ENCODE measurements at regions not wholly inside any gene's neighbourhood (a gene's known extent, or its start where the extent isn't known, plus 50 kb on each side); places are given as distances from the start of the nearest gene placed in this dataset.

GRCh38 chr11:91691872-91692271 is 532.7 kb upstream of the FAT3 start:
- no peaks in the 10 kb centered on the region for H3K4me1 ChIP-seq (ENCODE audit: control insufficient read depth in 2 of 2, insufficient read depth in 2 of 2, low read length in 2 of 2)
- no peak overlapping the region for H3K4me3 ChIP-seq (ENCODE audit: low read length)
- POLR2A ChIA-PET = no interaction called here
- Mint-ChIP-seq H3K27me3 (no peaks in the 10 kb centered on the region), H3K4me1 (no peaks in the 10 kb centered on the region), H3K27ac (no peak overlapping the region), H3K4me3 (no peak overlapping the region), H3K36me3 (no peaks in the 10 kb centered on the region), H3K9me3 (peaks cover 0 to 16% (median 6%) of the 10 kb centered on the region in 11 donors)
- intact Hi-C loops (cut with micrococcal nuclease) = no loop called here
- no peak overlapping the region for H3K27ac ChIP-seq (ENCODE audit: low read depth, low read length)
- no peaks in the 10 kb centered on the region for H3K27me3 ChIP-seq (ENCODE audit: control insufficient read depth in 2 of 2, insufficient read depth in 2 of 2, low read length in 2 of 2)
- no peaks in the 10 kb centered on the region for H3K36me3 ChIP-seq (ENCODE audit: control insufficient read depth in 2 of 3, insufficient read depth in 3 of 3, low read length in 3 of 3)
- CTCF ChIA-PET = no interaction called here
- no peaks in the 10 kb centered on the region for H3K9me3 ChIP-seq (ENCODE audit: control insufficient read depth in 2 of 3, low read length in 3 of 3)
- ATAC-seq (no peak), DNase-seq (no peak)

GRCh38 chr11:91688672-91689071 is 535.9 kb upstream of the FAT3 start:
- no peak overlapping the region for H3K27ac Mint-ChIP-seq
- H3K36me3 Mint-ChIP-seq = no peaks in the 10 kb centered on the region
- no peaks in the 10 kb centered on the region for H3K4me1 Mint-ChIP-seq
- H3K27me3 Mint-ChIP-seq = no peaks in the 10 kb centered on the region
- Histone ChIP-seq H3K4me3 (ENCODE audit: low read length) (no peak overlapping the region), H3K27ac (ENCODE audit: low read depth, low read length) (no peak overlapping the region), H3K9me3 (ENCODE audit: control insufficient read depth in 2 of 3, low read length in 3 of 3) (no peaks in the 10 kb centered on the region), H3K36me3 (ENCODE audit: control insufficient read depth in 2 of 3, insufficient read depth in 3 of 3, low read length in 3 of 3) (no peaks in the 10 kb centered on the region), H3K4me1 (ENCODE audit: control insufficient read depth in 2 of 2, insufficient read depth in 2 of 2, low read length in 2 of 2) (no peaks in the 10 kb centered on the region), H3K27me3 (ENCODE audit: control insufficient read depth in 2 of 2, insufficient read depth in 2 of 2, low read length in 2 of 2) (no peaks in the 10 kb centered on the region)
- DNase-seq (no peak), ATAC-seq (no peak)
- H3K4me3 Mint-ChIP-seq = no peak overlapping the region
- ChIA-PET CTCF (no interaction called here), POLR2A (no interaction called here)
- H3K9me3 Mint-ChIP-seq = peaks cover 0 to 12% (median 6%) of the 10 kb centered on the region in 11 donors
- intact Hi-C loops (cut with micrococcal nuclease) = no loop called here

GRCh38 chr11:91686700-91687099 is 537.9 kb upstream of the FAT3 start:
- H3K9me3 Mint-ChIP-seq = peaks cover 0 to 11% (median 4%) of the 10 kb centered on the region in 11 donors
- no peak overlapping the region for H3K4me3 ChIP-seq (ENCODE audit: low read length)
- H3K27me3 Mint-ChIP-seq = no peaks in the 10 kb centered on the region
- H3K27me3 ChIP-seq (ENCODE audit: control insufficient read depth in 2 of 2, insufficient read depth in 2 of 2, low read length in 2 of 2) = no peaks in the 10 kb centered on the region
- no peaks in the 10 kb centered on the region for H3K4me1 Mint-ChIP-seq
- H3K27ac ChIP-seq (ENCODE audit: low read depth, low read length) = no peak overlapping the region
- intact Hi-C loops (cut with micrococcal nuclease) = no loop called here
- H3K4me3 Mint-ChIP-seq = no peak overlapping the region
- POLR2A ChIA-PET = no interaction called here
- no peak for DNase-seq
- no peak overlapping the region for H3K27ac Mint-ChIP-seq
- CTCF ChIA-PET = no interaction called here
- no peaks in the 10 kb centered on the region for H3K9me3 ChIP-seq (ENCODE audit: control insufficient read depth in 2 of 3, low read length in 3 of 3)
- H3K4me1 ChIP-seq (ENCODE audit: control insufficient read depth in 2 of 2, insufficient read depth in 2 of 2, low read length in 2 of 2) = no peaks in the 10 kb centered on the region
- H3K36me3 ChIP-seq (ENCODE audit: control insufficient read depth in 2 of 3, insufficient read depth in 3 of 3, low read length in 3 of 3) = no peaks in the 10 kb centered on the region
- no peak for ATAC-seq
- H3K36me3 Mint-ChIP-seq = no peaks in the 10 kb centered on the region

GRCh38 chr11:91686281-91686680 is 538.3 kb upstream of the FAT3 start:
- H3K4me3 Mint-ChIP-seq = no peak overlapping the region
- no peak overlapping the region for H3K27ac Mint-ChIP-seq
- peaks cover 0 to 13% (median 6%) of the 10 kb centered on the region in 11 donors for H3K9me3 Mint-ChIP-seq
- Histone ChIP-seq H3K36me3 (ENCODE audit: control insufficient read depth in 2 of 3, insufficient read depth in 3 of 3, low read length in 3 of 3) (no peaks in the 10 kb centered on the region), H3K9me3 (ENCODE audit: control insufficient read depth in 2 of 3, low read length in 3 of 3) (no peaks in the 10 kb centered on the region), H3K27me3 (ENCODE audit: control insufficient read depth in 2 of 2, insufficient read depth in 2 of 2, low read length in 2 of 2) (no peaks in the 10 kb centered on the region), H3K4me1 (ENCODE audit: control insufficient read depth in 2 of 2, insufficient read depth in 2 of 2, low read length in 2 of 2) (no peaks in the 10 kb centered on the region), H3K4me3 (ENCODE audit: low read length) (no peak overlapping the region), H3K27ac (ENCODE audit: low read depth, low read length) (no peak overlapping the region)
- intact Hi-C loops (cut with micrococcal nuclease) = no loop called here
- H3K4me1 Mint-ChIP-seq = no peaks in the 10 kb centered on the region
- DNase-seq = no peak
- ChIA-PET POLR2A (no interaction called here), CTCF (no interaction called here)
- H3K27me3 Mint-ChIP-seq = no peaks in the 10 kb centered on the region
- no peaks in the 10 kb centered on the region for H3K36me3 Mint-ChIP-seq
- no peak for ATAC-seq

- Histone ChIP-seq H3K9me3 (ENCODE audit: control insufficient read depth in 2 of 3, low read length in 3 of 3) (peaks cover 0 to 4% (median 0%) of the 10 kb centered on the region in 3 experiments), H3K4me3 (ENCODE audit: low read length) (no peak overlapping the region), H3K27ac (ENCODE audit: low read depth, low read length) (no peak overlapping the region), H3K4me1 (ENCODE audit: control insufficient read depth in 2 of 2, insufficient read depth in 2 of 2, low read length in 2 of 2) (no peaks in the 10 kb centered on the region), H3K27me3 (ENCODE audit: control insufficient read depth in 2 of 2, insufficient read depth in 2 of 2, low read length in 2 of 2) (no peaks in the 10 kb centered on the region), H3K36me3 (ENCODE audit: control insufficient read depth in 2 of 3, insufficient read depth in 3 of 3, low read length in 3 of 3) (no peaks in the 10 kb centered on the region)
- Mint-ChIP-seq H3K36me3 (peaks cover 0 to 5% (median 0%) of the 10 kb centered on the region in 5 donors), H3K4me3 (no peak overlapping the region), H3K27ac (no peak overlapping the region), H3K9me3 (peaks cover 1 to 35% (median 10%) of the 10 kb centered on the region in 11 donors), H3K27me3 (no peaks in the 10 kb centered on the region), H3K4me1 (no peaks in the 10 kb centered on the region)
- CTCF ChIA-PET = no interaction called here
- DNase-seq = no peak
- intact Hi-C loops (cut with micrococcal nuclease) = no loop called here
- POLR2A ChIA-PET = interaction anchor here (0.5 kb wide), 1 partner anchor 60 kb away, joined by 3 read pairs; no protein-coding TSS in a partner anchor
- ATAC-seq = no peak
Observed at GRCh38 chr11:91673705-91674104, 550.9 kb upstream of the FAT3 start.

- H3K9me3 ChIP-seq (ENCODE audit: control insufficient read depth in 2 of 3, low read length in 3 of 3) = peaks cover 0 to 4% (median 0%) of the 10 kb centered on the region in 3 experiments
- H3K36me3 Mint-ChIP-seq = no peaks in the 10 kb centered on the region
- intact Hi-C loops (cut with micrococcal nuclease) = no loop called here
- ChIA-PET POLR2A (no interaction called here), CTCF (no interaction called here)
- no peaks in the 10 kb centered on the region for H3K27me3 Mint-ChIP-seq
- no peaks in the 10 kb centered on the region for H3K4me1 Mint-ChIP-seq
- no peaks in the 10 kb centered on the region for H3K27me3 ChIP-seq (ENCODE audit: control insufficient read depth in 2 of 2, insufficient read depth in 2 of 2, low read length in 2 of 2)
- no peak overlapping the region for H3K4me3 ChIP-seq (ENCODE audit: low read length)
- no peaks in the 10 kb centered on the region for H3K36me3 ChIP-seq (ENCODE audit: control insufficient read depth in 2 of 3, insufficient read depth in 3 of 3, low read length in 3 of 3)
- no peak for ATAC-seq
- H3K27ac ChIP-seq (ENCODE audit: low read depth, low read length) = no peak overlapping the region
- no peak overlapping the region for H3K4me3 Mint-ChIP-seq
- DNase-seq = no peak
- H3K9me3 Mint-ChIP-seq = peaks cover 0 to 17% (median 4%) of the 10 kb centered on the region in 11 donors
- H3K4me1 ChIP-seq (ENCODE audit: control insufficient read depth in 2 of 2, insufficient read depth in 2 of 2, low read length in 2 of 2) = no peaks in the 10 kb centered on the region
- no peak overlapping the region for H3K27ac Mint-ChIP-seq
Observed at GRCh38 chr11:91664521-91664920, 560.1 kb upstream of the FAT3 start.

- H3K27me3 Mint-ChIP-seq = no peaks in the 10 kb centered on the region
- ATAC-seq (no peak), DNase-seq (no peak)
- intact Hi-C loops (cut with micrococcal nuclease) = no loop called here
- H3K4me3 Mint-ChIP-seq = no peak overlapping the region
- Histone ChIP-seq H3K36me3 (ENCODE audit: control insufficient read depth in 2 of 3, insufficient read depth in 3 of 3, low read length in 3 of 3) (no peaks in the 10 kb centered on the region), H3K9me3 (ENCODE audit: control insufficient read depth in 2 of 3, low read length in 3 of 3) (no peaks in the 10 kb centered on the region), H3K27me3 (ENCODE audit: control insufficient read depth in 2 of 2, insufficient read depth in 2 of 2, low read length in 2 of 2) (no peaks in the 10 kb centered on the region), H3K4me1 (ENCODE audit: control insufficient read depth in 2 of 2, insufficient read depth in 2 of 2, low read length in 2 of 2) (no peaks in the 10 kb centered on the region), H3K27ac (ENCODE audit: low read depth, low read length) (no peak overlapping the region), H3K4me3 (ENCODE audit: low read length) (no peak overlapping the region)
- H3K36me3 Mint-ChIP-seq = no peaks in the 10 kb centered on the region
- H3K4me1 Mint-ChIP-seq = no peaks in the 10 kb centered on the region
- peaks cover 0 to 10% (median 2%) of the 10 kb centered on the region in 11 donors for H3K9me3 Mint-ChIP-seq
- H3K27ac Mint-ChIP-seq = no peak overlapping the region
- ChIA-PET POLR2A (no interaction called here), CTCF (no interaction called here)
Observed at GRCh38 chr11:91660036-91660435, 564.6 kb upstream of the FAT3 start.

All from naive thymus-derived CD4-positive, alpha-beta T cell (primary cell).